ENCODE measurements at regions not wholly inside any gene's neighbourhood (a gene's known extent, or its start where the extent isn't known, plus 50 kb on each side); places are given as distances from the start of the nearest gene placed in this dataset.

DNA sequence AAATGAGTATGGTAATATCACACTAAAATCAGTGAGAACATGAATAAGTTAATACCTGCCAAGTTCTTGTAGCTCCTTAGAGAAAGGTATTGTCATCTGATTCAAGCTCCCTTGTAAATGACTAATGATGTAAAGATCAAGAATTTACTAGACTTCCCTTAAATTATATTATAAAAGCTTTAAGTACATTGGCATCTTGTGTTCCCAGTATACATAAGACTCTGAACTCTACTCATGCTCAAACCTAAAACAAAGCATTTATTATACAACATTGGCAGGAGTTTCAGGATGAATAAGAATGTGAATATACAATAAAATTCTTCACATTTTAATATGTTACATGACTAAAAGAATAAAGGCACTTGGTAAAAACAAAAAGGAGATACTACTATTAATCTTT lies 126.8 kb upstream of the UNC5C start:
- no peak overlapping the region for H2BK5ac ChIP-seq (ENCODE audit: low read depth, low read length)
- no peak overlapping the region for H3K18ac ChIP-seq (ENCODE audit: extremely low read depth, low read length)
- ChIA-PET CTCF (ENCODE audit: partially characterized antibody) (no interaction called here), POLR2A (ENCODE audit: partially characterized antibody) (no interaction called here)
- no peak overlapping the region for H4K8ac ChIP-seq (ENCODE audit: extremely low read depth, insufficient read depth, low read length)
- no peak overlapping the region for H3K4me3 ChIP-seq (ENCODE audit: extremely low read depth in 1 of 4, insufficient read depth in 2 of 4, low read depth in 3 of 4, low read length in 4 of 4)
- H2BK12ac ChIP-seq (ENCODE audit: low read depth, low read length) = no peak overlapping the region
- H3K4me1 ChIP-seq (replicated peaks in 1 of 4; ENCODE audit: control insufficient read depth in 3 of 4, insufficient read depth in 4 of 4, low read length in 3 of 4) = no peaks in the 10 kb centered on the region
- no peak overlapping the region for H3K14ac ChIP-seq (ENCODE audit: insufficient read length)
- no peak overlapping the region for H4K5ac ChIP-seq (ENCODE audit: insufficient read length, low read depth, low read length)
- H2BK20ac ChIP-seq (ENCODE audit: low read length) = no peak overlapping the region
- no peaks in the 10 kb centered on the region for H3K9me3 ChIP-seq (ENCODE audit: insufficient read depth in 2 of 2, low read depth in 1 of 2, low read length in 1 of 2)
- no peaks in the 10 kb centered on the region for H3K36me3 ChIP-seq (ENCODE audit: control insufficient read depth in 2 of 4, insufficient read depth in 4 of 4, low read length in 3 of 4)
- no peak overlapping the region for H2AFZ ChIP-seq (ENCODE audit: low read length)
- FAIRE-seq (no peak), DNase-seq (ENCODE audit: low read depth in 1 of 2, low spot score in 2 of 2) (no peak)
- no peaks in the 10 kb centered on the region for H3K79me2 ChIP-seq (ENCODE audit: control insufficient read depth in 1 of 2, insufficient read depth in 2 of 2, low read length in 2 of 2)
- no peak overlapping the region for H2BK15ac ChIP-seq (ENCODE audit: low read length)
- H2BK120ac ChIP-seq (replicated peaks; ENCODE audit: low read depth, low read length) = no peak overlapping the region
- no peaks in the 10 kb centered on the region for H3K23me2 ChIP-seq (ENCODE audit: low read depth, low read length)
- H3K27ac ChIP-seq (ENCODE audit: low read depth, low read length) = no peak overlapping the region
- no peaks in the 10 kb centered on the region for H4K20me1 ChIP-seq (replicated peaks in 1 of 2; ENCODE audit: control insufficient read depth in 1 of 2, insufficient read depth in 2 of 2, low read length in 2 of 2)
- no peak overlapping the region for H3K9ac ChIP-seq (replicated peaks in 1 of 4; ENCODE audit: extremely low read depth in 1 of 4, low read depth in 3 of 4, low read length in 3 of 4)
- H3K23ac ChIP-seq (ENCODE audit: insufficient read length) = no peak overlapping the region
- H3K79me1 ChIP-seq (ENCODE audit: low read depth, low read length) = no peaks in the 10 kb centered on the region
- no peak overlapping the region for H3K4ac ChIP-seq (replicated peaks; ENCODE audit: insufficient read length, low read depth, low read length)
- no peak overlapping the region for H2AK5ac ChIP-seq (ENCODE audit: low read depth, low read length)
- no peaks in the 10 kb centered on the region for H3K27me3 ChIP-seq (replicated peaks in 1 of 4; ENCODE audit: control insufficient read depth in 3 of 4, extremely low read depth in 1 of 4, insufficient read depth in 3 of 4, low read length in 3 of 4)
- no peak overlapping the region for H3K4me2 ChIP-seq (ENCODE audit: insufficient read depth in 1 of 2, low read depth in 2 of 2, low read length in 2 of 2)
- no peak overlapping the region for H4K91ac ChIP-seq (replicated peaks; ENCODE audit: insufficient read length, low read length)
- no peak overlapping the region for H3K56ac ChIP-seq (replicated peaks; ENCODE audit: insufficient read length, low read depth, low read length)
- TF ChIP-seq HDAC2 (IDR thresholded peaks at IDR 0.05; ENCODE audit: borderline replicate concordance in 1 of 2, low read depth in 2 of 2, low read length in 2 of 2) (no peak), POLR2AphosphoS5 (IDR thresholded peaks at IDR 0.05; ENCODE audit: low read depth, low read length) (no peak), CBX5 (IDR thresholded peaks at IDR 0.05; ENCODE audit: low read depth, low read length) (no peak), TAF7 (optimal IDR thresholded peaks at IDR 0.05; ENCODE audit: borderline replicate concordance, low read depth, low read length) (no peak), SP4 (IDR thresholded peaks at IDR 0.05; ENCODE audit: low read length) (no peak), HDAC6 (IDR thresholded peaks at IDR 0.05; ENCODE audit: low read depth, low read length) (no peak), CTCF (IDR thresholded peaks at IDR 0.05; ENCODE audit: control extremely low read depth in 1 of 3, insufficient read depth in 1 of 3, low read depth in 1 of 3, low read length in 3 of 3) (no peak), CEBPB (IDR thresholded peaks at IDR 0.05; ENCODE audit: low read depth, low read length) (no peak), SRF (IDR thresholded peaks at IDR 0.05; ENCODE audit: low read depth, low read length) (no peak), JUND (IDR thresholded peaks at IDR 0.05; ENCODE audit: low read length) (no peak), TBP (IDR thresholded peaks at IDR 0.05; ENCODE audit: low read depth, low read length) (no peak)
